NCI-H345 treated with DMSO at 0.1 percent for 48 hours (cell line): ENCODE measurements at regions not wholly inside any gene's neighbourhood (a gene's known extent, or its start where the extent isn't known, plus 50 kb on each side); places are given as distances from the start of the nearest gene placed in this dataset.

Experiments
- DNase-seq: peaks from one replicate; lab custom pipeline; 2025; ENCODE audit not compliant: unreplicated experiment; lab: John Stamatoyannopoulos, UW

GRCh38 chr6:98783578-98783977 lies 50.8 kb upstream of the POU3F2 start:
- no peak for DNase-seq
